Right atrium auricular region (tissue), 2 donors: ENCODE measurements at regions not wholly inside any gene's neighbourhood (a gene's known extent, or its start where the extent isn't known, plus 50 kb on each side); places are given as distances from the start of the nearest gene placed in this dataset.

Experiments
- DNase-seq: peaks from one replicate; pipeline ENCODE4 v3.0.0-alpha.2; 2019; ENCODE audit warnings: low spot score
- H3K27ac ChIP-seq, 2 donors: fragments of 200-600 bp; sonication (generic); 1 replicate in 1 of 2; 2 replicates in 1 of 2; pipeline ENCODE4 v1.5.1; 2016 to 2019
- H3K27me3 ChIP-seq, 2 donors: fragments of 200-600 bp; sonication (generic); one replicate each; pipeline versions ENCODE4 v1.5.1 to v1.6.0; 2017 to 2019
- H3K36me3 ChIP-seq: fragments of 200-600 bp; sonication (generic); one replicate; pipeline ENCODE4 v1.5.1; 2016
- H3K4me1 ChIP-seq, 2 donors: fragments of 200-600 bp; sonication (generic); one replicate each; pipeline versions ENCODE4 v1.5.1 to v1.6.0; 2017 to 2019
- H3K4me3 ChIP-seq, 2 donors: fragments of 200-600 bp; sonication (generic); 1 replicate in 1 of 2; 2 replicates in 1 of 2; pipeline ENCODE4 v1.5.1; 2017 to 2019; ENCODE audit warnings: mild to moderate bottlenecking in 1 of 2, moderate library complexity in 1 of 2
- H3K9me3 ChIP-seq, 2 donors: fragments of 200-600 bp; sonication (generic); one replicate each; pipeline ENCODE4 v1.5.1; 2019
- CTCF ChIP-seq, 2 donors: fragments of 200-600 bp; sonication (generic); IDR thresholded peaks; one replicate each; pipeline ENCODE4 v1.5.1; 2019; ENCODE audit warnings: antibody characterized with exemption in 2 of 2

GRCh38 chr6:16840291-16840690 lies 79.0 kb upstream of the ATXN1 start:
- H3K27ac ChIP-seq: no peak overlapping the region
- no peak for TF ChIP-seq CTCF (IDR thresholded peaks at IDR 0.05)
- no peaks in the 10 kb centered on the region for H3K9me3 ChIP-seq

DNA sequence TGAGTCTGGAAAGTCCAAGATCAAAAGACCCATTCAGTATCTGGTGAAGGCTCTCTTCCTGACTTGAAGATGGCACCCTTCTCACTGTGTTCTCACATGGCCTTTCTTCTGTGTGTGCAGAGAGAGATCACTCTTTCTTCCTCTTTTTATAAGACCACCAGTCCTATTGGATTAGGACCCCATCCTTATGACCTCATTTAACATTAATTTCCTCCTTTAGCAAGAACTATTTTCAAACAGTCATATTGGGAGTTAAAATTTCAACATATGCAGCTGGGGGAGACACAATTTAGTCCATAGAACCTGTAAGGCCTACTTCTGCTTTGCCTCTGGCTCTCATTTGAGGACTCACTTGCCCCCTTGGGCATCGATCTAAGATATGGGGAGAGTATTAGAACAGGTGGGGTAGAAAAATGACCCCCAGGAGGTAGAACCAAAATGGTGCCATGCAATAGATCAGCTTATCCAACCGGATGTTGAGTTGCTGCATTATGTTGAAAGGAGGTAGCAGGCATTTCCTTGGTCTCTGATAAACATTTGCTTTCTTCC lies 78.4 kb upstream of the ATXN1 start:
- H3K27ac ChIP-seq: no peak overlapping the region
- no peaks in the 10 kb centered on the region for H3K36me3 ChIP-seq
- no peak for DNase-seq
- H3K4me1 ChIP-seq: peaks cover 0 to 25% of the 10 kb centered on the region in 2 donors
- H3K9me3 ChIP-seq: no peaks in the 10 kb centered on the region
- TF ChIP-seq CTCF (IDR thresholded peaks at IDR 0.05): no peak
- no peak overlapping the region for H3K4me3 ChIP-seq
- H3K27me3 ChIP-seq: no peaks in the 10 kb centered on the region

More at GRCh38 chr6:16840291-16840690, 79.0 kb upstream of the ATXN1 start:
- DNase-seq: no peak
- no peak overlapping the region for H3K4me3 ChIP-seq
- peaks cover 0 to 25% of the 10 kb centered on the region in 2 donors for H3K4me1 ChIP-seq
- H3K36me3 ChIP-seq: no peaks in the 10 kb centered on the region
- H3K27me3 ChIP-seq: no peaks in the 10 kb centered on the region

- no peak overlapping the region for H3K27ac ChIP-seq
- H3K36me3 ChIP-seq: no peaks in the 10 kb centered on the region
- TF ChIP-seq CTCF (IDR thresholded peaks at IDR 0.05): no peak
- no peak for DNase-seq
- no peaks in the 10 kb centered on the region for H3K27me3 ChIP-seq
- no peaks in the 10 kb centered on the region for H3K9me3 ChIP-seq
- H3K4me3 ChIP-seq: no peak overlapping the region
- peaks cover 0 to 25% of the 10 kb centered on the region in 2 donors for H3K4me1 ChIP-seq
These were observed 76.1 kb upstream of the ATXN1 start for GRCh38 chr6:16837217-16837972.

- DNase-seq: no peak
These were observed 75.1 kb upstream of the ATXN1 start for GRCh38 chr6:16836144-16836981.

DNA sequence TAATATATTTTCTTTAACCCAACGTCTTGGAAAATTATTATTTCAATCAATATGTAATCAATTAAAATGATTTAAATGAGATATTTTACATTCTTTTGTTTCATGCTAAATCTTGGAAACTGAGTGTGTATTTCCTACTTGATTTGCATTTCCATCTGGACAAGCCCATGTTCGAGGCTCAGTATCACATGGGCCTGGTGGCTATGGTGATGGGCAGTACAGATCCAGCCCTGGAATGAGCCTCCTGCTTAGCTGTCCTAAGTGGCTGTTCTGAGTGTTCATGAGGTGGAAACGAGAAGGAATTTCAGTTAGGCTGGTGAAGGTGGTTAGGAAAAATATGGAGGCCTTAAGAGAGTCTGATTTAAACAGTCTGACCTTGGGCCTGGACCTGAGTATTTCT lies 73.0 kb upstream of the ATXN1 start:
- H3K4me3 ChIP-seq: no peak overlapping the region
- H3K27ac ChIP-seq: no peak overlapping the region
- H3K27me3 ChIP-seq: no peaks in the 10 kb centered on the region
- TF ChIP-seq CTCF (IDR thresholded peaks at IDR 0.05): no peak
- peaks cover 0 to 25% of the 10 kb centered on the region in 2 donors for H3K4me1 ChIP-seq
- DNase-seq: no peak
- H3K9me3 ChIP-seq: no peaks in the 10 kb centered on the region
- H3K36me3 ChIP-seq: no peaks in the 10 kb centered on the region

More at GRCh38 chr6:16836144-16836981, 75.1 kb upstream of the ATXN1 start:
- peaks cover 0 to 25% of the 10 kb centered on the region in 2 donors for H3K4me1 ChIP-seq
- no peak for TF ChIP-seq CTCF (IDR thresholded peaks at IDR 0.05)
- H3K4me3 ChIP-seq: peak overlapping the region in 1 of 2 donors; percentile 32
- no peaks in the 10 kb centered on the region for H3K27me3 ChIP-seq
- no peaks in the 10 kb centered on the region for H3K9me3 ChIP-seq
- H3K36me3 ChIP-seq: no peaks in the 10 kb centered on the region
- peak overlapping the region; percentile 27 to 46 for H3K27ac ChIP-seq
